ENCODE measurements at regions not wholly inside any gene's neighbourhood (a gene's known extent, or its start where the extent isn't known, plus 50 kb on each side); places are given as distances from the start of the nearest gene placed in this dataset.

- ATAC-seq = no peak
Measured at GRCh38 chr20:21862956-21863355, 157.5 kb downstream of the PAX1 start.

GRCh38 chr20:21862259-21862946, 156.9 kb downstream of the PAX1 start:
- Histone ChIP-seq H3K27me3 (no peaks in the 10 kb centered on the region), H3K36me3 (no peaks in the 10 kb centered on the region), H3K4me3 (no peak overlapping the region), H3K27ac (no peak overlapping the region), H3K9me3 (peaks cover 0 to 8% of the 10 kb centered on the region in 2 donors), H3K4me1 (no peaks in the 10 kb centered on the region)
- ATAC-seq (no peak), DNase-seq (no peak)
- no peak for TF ChIP-seq CTCF (IDR thresholded peaks at IDR 0.05)
- intact Hi-C loops (cut with DNase I) = no loop called here

More at GRCh38 chr20:21862956-21863355, 157.5 kb downstream of the PAX1 start:
- H3K27me3 ChIP-seq = no peaks in the 10 kb centered on the region
- peaks cover 0 to 8% of the 10 kb centered on the region in 2 donors for H3K9me3 ChIP-seq
- intact Hi-C loops (cut with DNase I) = no loop called here
- DNase-seq = no peak
- no peak for TF ChIP-seq CTCF (IDR thresholded peaks at IDR 0.05)
- no peaks in the 10 kb centered on the region for H3K36me3 ChIP-seq
- no peak overlapping the region for H3K4me3 ChIP-seq
- no peaks in the 10 kb centered on the region for H3K4me1 ChIP-seq
- H3K27ac ChIP-seq = no peak overlapping the region

GRCh38 chr20:21840991-21841390, 135.5 kb downstream of the PAX1 start:
- Histone ChIP-seq H3K4me3 (no peak overlapping the region), H3K9me3 (no peaks in the 10 kb centered on the region), H3K36me3 (no peaks in the 10 kb centered on the region), H3K4me1 (no peaks in the 10 kb centered on the region), H3K27ac (no peak overlapping the region), H3K27me3 (no peaks in the 10 kb centered on the region)
- ATAC-seq = no peak
- intact Hi-C loops (cut with DNase I) = no loop called here
- no peak for TF ChIP-seq CTCF (IDR thresholded peaks at IDR 0.05)
- no peak for DNase-seq

DNA sequence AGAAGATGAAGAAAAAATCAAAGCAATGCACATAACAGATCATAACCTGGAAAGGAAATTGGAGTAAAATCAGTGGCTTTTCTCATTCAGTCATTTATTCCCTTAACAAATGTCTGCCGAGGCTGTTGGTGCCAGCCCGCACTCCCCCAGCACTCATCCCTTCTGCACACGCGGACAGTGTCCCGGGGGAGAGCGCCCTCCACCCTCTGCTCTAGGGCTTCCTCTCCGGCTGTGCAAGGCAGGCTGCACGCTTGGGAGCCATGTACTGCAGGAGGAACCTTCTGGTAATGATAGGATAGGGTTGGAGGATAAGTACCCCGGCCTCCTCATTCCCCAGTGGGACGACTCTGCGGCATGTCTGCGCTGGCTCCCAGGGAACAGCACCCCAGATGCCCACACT, 134.5 kb downstream of the PAX1 start:
- Histone ChIP-seq H3K27me3 (no peaks in the 10 kb centered on the region), H3K9me3 (no peaks in the 10 kb centered on the region), H3K27ac (no peak overlapping the region), H3K4me1 (no peaks in the 10 kb centered on the region), H3K36me3 (no peaks in the 10 kb centered on the region), H3K4me3 (no peak overlapping the region)
- DNase-seq (peak in 1 of 4 donors; percentile 64), ATAC-seq (no peak)
- TF ChIP-seq CTCF (IDR thresholded peaks at IDR 0.05) = no peak
- intact Hi-C loops (cut with DNase I) = no loop called here

DNA sequence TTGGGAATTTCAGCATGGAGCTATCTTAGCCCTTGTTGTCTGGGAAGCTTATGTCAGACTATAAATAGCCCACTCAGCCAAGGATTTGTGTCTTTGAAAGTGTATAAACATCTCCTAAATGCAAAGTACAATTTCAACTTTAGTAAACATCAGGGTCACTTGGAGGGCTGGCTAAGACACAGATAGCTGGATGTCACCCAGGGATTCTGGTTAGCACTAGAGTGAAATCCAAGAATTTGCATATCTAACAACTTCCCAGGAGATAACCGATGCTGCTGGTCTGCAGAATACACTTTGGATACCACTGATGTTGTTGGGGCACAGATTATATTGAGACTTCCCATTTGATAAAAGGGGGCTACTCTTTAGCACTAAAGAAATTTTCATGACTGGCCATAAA, 130.9 kb downstream of the PAX1 start:
- Histone ChIP-seq H3K27ac (no peak overlapping the region), H3K4me3 (no peak overlapping the region), H3K9me3 (no peaks in the 10 kb centered on the region), H3K36me3 (no peaks in the 10 kb centered on the region), H3K4me1 (no peaks in the 10 kb centered on the region), H3K27me3 (no peaks in the 10 kb centered on the region)
- no peak for TF ChIP-seq CTCF (IDR thresholded peaks at IDR 0.05)
- DNase-seq (no peak), ATAC-seq (no peak)
- intact Hi-C loops (cut with DNase I) = no loop called here

Data from left lung (tissue), 4 donors.